MM.1S (cell line): ENCODE measurements at regions not wholly inside any gene's neighbourhood (a gene's known extent, or its start where the extent isn't known, plus 50 kb on each side); places are given as distances from the start of the nearest gene placed in this dataset.

Source experiments
- CTCF ChIP-seq: fragments of 300-600 bp; sonication (generic); IDR thresholded peaks from 2 replicates; pipeline ENCODE4 v1.5.1; 2016; ENCODE audit warnings: antibody characterized with exemption, low read length, mixed read lengths
- EZH2 ChIP-seq: fragments of 300-600 bp; sonication (generic); optimal IDR thresholded peaks from 2 replicates; pipeline ENCODE3; 2017; ENCODE audit warnings: low read depth, mild to moderate bottlenecking, antibody characterized with exemption, low read length, mixed read lengths
- EZH2phosphoT487 ChIP-seq: fragments of 300-600 bp; sonication (generic); IDR thresholded peaks from 2 replicates; pipeline ENCODE4 v1.6.1; 2018; ENCODE audit warnings: antibody characterized with exemption, low read length

GRCh38 chr11:95584589-95584988, 205.0 kb downstream of the FAM76B start:
- TF ChIP-seq CTCF = no peak
- no peak for TF ChIP-seq EZH2
- no peak for TF ChIP-seq EZH2phosphoT487
